Renal cortex interstitium (tissue), 11 donors: ENCODE measurements at regions not wholly inside any gene's neighbourhood (a gene's known extent, or its start where the extent isn't known, plus 50 kb on each side); places are given as distances from the start of the nearest gene placed in this dataset.
A peak's percentile ranks its signal among the peaks of the same experiment; 100 is the strongest.

Experiments
- DNase-seq, 11 donors: peaks; one replicate each; pipeline ENCODE4 v3.0.0-alpha.2; 2013; ENCODE audit warnings: low read depth in 9 of 11, low spot score in 4 of 11; ENCODE audit errors: extremely low read depth in 1 of 11

GRCh38 chr9:86648156-86648827 lies 294.1 kb upstream of the TUT7 start:
- no peak for DNase-seq

- DNase-seq: no peak
Observed at GRCh38 chr9:86645303-86645702, 291.1 kb upstream of the TUT7 start.

- no peak for DNase-seq
Observed at GRCh38 chr9:86644675-86645034, 290.4 kb upstream of the TUT7 start.

GRCh38 chr9:86643946-86644674 lies 289.9 kb upstream of the TUT7 start:
- no peak for DNase-seq

GRCh38 chr9:86642721-86643120 lies 288.5 kb upstream of the TUT7 start:
- no peak for DNase-seq

- no peak for DNase-seq
Observed at GRCh38 chr9:86641970-86642369, 287.8 kb upstream of the TUT7 start.

GRCh38 chr9:86639899-86640379 lies 285.7 kb upstream of the TUT7 start:
- no peak for DNase-seq

- no peak for DNase-seq
Observed at GRCh38 chr9:86639287-86639686, 285.1 kb upstream of the TUT7 start.

- DNase-seq: no peak
Observed at GRCh38 chr9:86638109-86638508, 283.9 kb upstream of the TUT7 start.

- peak in 6 of 11 donors; percentile 59 to 71 (median 62) for DNase-seq
Observed at GRCh38 chr9:86637515-86637914, 283.3 kb upstream of the TUT7 start.

- DNase-seq: no peak
Observed at GRCh38 chr9:86636519-86636918, 282.3 kb upstream of the TUT7 start.

GRCh38 chr9:86636038-86636437 lies 281.8 kb upstream of the TUT7 start:
- DNase-seq: peak in 2 of 11 donors; percentile 54 to 68

GRCh38 chr9:86634501-86634900 lies 280.3 kb upstream of the TUT7 start:
- no peak for DNase-seq

GRCh38 chr9:86633945-86634344 lies 279.7 kb upstream of the TUT7 start:
- no peak for DNase-seq

- DNase-seq: no peak
Observed at GRCh38 chr9:86632537-86632936, 278.3 kb upstream of the TUT7 start.

GRCh38 chr9:86629530-86629929 lies 275.3 kb upstream of the TUT7 start:
- no peak for DNase-seq

- no peak for DNase-seq
Observed at GRCh38 chr9:86626802-86627201, 272.6 kb upstream of the TUT7 start.

GRCh38 chr9:86624630-86625029 lies 270.4 kb upstream of the TUT7 start:
- DNase-seq: peak in 6 of 11 donors; percentile 59 to 85 (median 71)

GRCh38 chr9:86614871-86615849 lies 260.9 kb upstream of the TUT7 start:
- DNase-seq: peak in 1 of 11 donors; percentile 23

GRCh38 chr9:86613943-86614342 lies 259.7 kb upstream of the TUT7 start:
- DNase-seq: no peak
